ENCODE measurements at regions not wholly inside any gene's neighbourhood (a gene's known extent, or its start where the extent isn't known, plus 50 kb on each side); places are given as distances from the start of the nearest gene placed in this dataset.
"Not testable (repeated sequence)": the region's sequence is repeated elsewhere in the genome, so short reads cannot be mapped to it uniquely, and the experiment has no call there.

DNA sequence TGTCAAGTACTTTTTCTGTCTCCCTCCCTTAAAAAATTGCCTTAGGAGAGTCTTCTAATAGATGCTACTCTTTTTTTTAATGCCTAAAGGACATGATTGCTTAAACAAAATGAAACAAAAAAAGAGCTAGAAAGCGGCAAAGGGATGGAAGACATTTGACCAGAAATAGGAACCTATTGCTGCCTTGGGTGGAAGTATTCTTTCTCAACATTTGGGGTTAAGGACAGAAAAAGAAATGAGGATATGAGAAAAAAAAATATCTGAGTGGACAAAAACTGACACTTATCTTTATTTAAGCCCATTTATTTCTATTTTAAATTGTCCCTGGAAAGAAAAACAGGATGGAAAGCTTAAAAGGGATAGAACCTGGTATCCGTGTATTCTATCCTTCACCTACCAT, 664.9 kb upstream of the CITED2 start:
- no peak for DNase-seq

DNA sequence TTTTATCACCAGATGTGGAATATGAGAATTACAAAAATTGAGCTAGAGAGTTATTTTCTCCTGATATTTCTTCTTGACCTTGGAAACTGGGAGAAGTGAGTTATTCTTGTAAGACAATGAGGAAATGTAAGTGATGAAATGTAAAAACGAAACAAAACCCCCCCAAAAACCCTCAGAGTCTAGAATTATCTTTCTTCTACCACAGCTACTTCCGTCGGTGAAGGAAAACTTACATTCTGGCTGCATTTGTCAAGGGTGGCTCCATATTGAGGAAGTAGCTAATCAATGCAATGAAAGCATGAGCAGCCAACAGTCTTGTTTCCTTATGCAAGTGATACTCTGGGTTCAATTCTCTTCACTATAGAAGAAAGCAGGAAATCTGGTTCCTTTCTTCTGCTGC, 661.7 kb upstream of the CITED2 start:
- DNase-seq, result no peak

DNA sequence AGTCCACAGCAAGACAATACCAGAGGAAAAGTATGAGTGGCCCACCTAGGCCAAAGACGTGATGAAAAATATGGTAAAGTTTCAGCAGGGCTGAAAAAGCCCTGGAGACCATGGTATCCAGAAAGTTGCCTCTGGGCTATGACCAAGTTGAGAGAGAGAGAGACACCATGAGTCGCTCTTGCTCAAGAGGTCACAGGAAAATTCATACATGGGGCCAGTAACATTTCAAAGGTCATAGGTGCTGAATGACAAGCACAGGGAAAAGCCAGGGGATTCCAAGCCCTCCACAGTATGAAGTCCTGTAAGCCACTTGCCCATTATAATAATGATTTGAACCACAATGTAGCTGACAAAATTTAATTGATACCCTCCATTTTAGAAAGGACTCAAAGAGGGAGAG, 657.7 kb upstream of the CITED2 start:
- DNase-seq, result no peak

DNA sequence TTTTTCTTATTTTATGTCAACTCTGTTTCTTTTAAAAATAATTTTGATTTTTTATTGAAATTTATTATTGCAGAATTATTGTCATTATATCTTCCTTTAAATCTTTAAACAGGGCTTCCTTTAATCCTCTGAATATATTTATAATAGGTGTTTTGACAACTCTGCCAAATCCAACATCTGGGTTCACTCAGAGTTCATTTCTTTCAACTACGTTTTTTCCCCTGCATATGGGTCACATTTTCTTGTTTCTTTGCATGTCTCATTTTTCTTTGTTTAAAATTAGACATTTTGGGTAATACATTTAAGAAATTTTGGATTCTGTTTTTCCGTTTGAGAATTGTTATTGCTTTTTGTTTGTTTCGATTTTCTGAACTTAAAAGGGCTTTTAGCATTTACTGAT, 655.1 kb upstream of the CITED2 start:
- DNase-seq, result no peak

DNA sequence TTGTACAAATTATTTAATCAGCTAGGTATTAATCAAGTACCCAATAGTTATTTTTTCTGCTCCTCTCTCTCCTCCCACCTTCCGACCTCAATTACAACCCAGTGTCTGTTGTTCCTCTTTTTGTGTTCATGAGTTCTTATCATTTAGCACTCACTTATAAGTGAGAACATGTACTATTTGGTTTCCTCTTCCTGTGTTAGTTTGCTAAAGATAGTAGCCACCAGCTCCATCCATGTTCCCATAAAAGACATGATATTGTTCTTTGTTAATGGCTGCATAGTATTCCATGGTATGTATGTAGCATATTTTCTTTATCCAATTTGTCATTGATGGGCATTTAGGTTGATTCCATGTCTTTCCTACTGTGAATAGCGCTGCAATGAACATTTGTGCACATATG, 652.8 kb upstream of the CITED2 start:
- no peak for DNase-seq

DNA sequence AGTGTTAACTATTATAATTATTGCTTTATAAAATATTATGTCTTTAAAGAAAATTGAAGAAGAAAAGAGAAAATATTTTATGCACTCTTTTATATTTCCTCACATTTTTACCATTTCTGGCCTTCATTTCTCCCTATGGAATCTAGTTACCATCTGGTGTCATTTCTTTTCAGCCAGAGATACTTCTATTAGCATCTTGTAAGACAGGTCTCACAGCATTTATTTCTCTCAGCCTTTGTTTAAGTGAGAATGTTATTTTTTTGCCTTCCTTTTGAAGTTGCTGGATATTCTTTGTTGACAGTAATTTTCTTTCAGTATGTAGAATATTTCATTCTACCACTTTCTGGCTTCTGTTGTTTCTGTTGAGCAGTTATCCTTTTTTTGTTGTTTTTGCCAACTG, 652.1 kb upstream of the CITED2 start:
- DNase-seq, result no peak

DNA sequence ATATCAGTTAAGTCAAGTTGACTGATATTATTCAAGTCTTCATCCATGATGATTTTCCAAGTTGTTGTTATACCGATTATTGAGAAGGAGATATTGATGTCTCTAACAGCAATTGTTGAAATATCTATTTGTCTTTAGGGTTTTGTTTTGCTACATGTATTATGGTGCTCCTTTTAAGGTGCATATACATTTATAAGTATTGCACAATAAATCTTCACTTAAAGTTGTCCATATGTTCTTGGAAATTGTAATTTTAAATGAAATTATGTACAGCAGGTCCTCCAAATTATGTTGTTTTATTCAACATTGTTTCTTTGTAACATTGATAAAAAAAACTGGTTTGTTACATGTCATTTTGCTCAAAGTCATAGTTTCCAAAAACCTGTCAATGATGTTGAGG, 650.7 kb upstream of the CITED2 start:
- DNase-seq, result no peak

DNA sequence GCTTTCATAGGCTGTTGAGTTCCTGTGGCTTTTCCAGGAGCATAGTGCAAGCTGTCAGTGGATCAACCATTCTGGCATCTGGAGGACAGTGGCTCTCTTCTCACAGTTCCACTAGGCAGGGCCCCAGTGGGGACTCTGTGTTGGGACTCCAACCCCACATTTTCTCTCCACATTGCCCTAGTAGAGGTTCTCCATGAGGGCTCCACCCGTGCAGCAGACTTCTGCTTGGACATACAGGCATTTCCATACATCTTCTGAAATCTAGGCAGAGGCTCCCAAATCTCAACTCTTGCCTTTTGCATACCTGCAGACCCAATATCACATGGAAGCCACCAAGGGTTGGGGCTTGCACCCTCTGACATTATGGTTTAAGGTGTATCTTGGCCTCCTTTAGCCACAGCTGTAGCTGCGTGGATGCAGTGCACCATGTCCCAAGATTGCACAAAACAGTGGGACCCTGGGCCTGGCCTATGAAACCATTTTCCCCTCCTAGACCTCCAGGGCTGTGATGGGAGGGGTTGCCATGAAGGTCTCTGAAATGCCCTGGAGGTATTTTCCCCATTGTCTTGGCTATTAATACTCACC, 645.9 kb upstream of the CITED2 start:
- DNase-seq, result no peak

DNA sequence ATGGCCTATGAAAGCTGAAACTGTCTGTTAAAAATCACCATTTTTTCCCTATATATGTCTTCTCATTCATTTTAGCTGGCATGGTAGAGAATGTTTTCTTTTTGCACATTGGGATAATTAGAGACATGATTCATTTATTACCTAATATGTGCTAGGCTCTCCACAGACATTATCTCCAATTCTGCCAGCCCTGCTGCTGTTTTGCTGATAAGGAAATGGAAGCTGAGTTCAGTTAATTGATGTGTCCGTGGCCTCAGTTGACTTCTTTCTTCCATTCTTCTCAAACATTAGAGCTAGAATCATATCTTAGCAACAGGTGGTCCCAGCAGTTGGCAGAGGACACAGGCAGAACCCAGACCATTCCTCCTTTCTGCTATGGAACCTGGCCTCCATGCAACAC, 644.1 kb upstream of the CITED2 start:
- DNase-seq, result no peak

DNA sequence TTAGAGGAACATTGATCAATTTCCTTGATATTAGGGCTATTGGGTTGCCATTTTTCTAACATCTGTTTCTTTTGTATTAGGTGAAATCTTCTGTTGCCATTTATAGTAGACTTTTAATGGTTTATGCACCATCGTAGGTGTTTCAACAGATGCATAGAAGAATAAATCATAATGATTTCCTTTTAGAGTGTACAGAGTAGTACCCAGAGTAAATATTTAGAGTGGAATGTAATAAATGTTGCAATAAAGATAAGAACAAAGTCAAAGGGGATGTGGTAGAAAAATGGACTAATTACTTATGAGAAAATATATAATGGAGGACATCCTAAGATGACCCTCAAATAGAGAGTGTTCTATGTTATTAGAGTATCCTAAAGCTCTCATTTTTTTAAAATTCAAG, 643.0 kb upstream of the CITED2 start:
- DNase-seq, result no peak

DNA sequence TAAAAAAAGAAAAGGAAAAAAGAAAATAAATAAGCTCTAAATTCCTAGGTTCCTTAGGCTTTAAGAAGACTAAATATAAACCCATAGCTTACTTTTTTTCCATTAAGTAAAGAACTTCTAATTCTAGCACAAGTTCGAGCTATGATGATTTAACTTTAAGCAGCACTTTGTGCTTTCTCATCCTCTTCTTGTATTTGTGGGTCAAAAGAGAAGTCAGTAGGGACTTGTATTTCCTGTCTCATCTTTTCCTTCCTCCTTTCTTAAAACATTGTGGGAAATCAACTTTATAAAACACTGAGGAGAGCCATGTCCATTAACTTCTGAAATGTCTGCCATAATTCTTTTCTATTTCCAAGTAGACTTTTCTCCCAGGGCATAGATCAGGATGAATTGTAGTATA, 637.7 kb upstream of the CITED2 start:
- no peak for DNase-seq

DNA sequence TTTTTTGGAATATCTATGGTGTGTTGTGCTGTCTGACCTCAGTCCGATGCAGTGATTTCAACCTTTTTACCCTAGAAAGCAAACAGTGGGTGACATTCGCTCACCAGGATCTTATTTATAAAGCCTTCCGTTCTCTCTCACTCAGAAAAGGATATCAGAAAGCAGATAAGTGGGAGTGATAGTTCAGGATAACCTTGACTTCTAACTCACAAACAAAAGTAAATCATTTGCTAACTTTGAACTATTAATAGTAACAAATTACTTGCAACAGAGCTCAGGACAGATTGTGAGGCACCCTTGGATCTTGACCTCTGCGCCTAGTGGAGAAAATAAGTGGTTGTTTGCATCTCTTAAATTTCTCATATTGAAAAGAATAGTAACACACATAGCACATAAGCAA, 637.1 kb upstream of the CITED2 start:
- no peak for DNase-seq

DNA sequence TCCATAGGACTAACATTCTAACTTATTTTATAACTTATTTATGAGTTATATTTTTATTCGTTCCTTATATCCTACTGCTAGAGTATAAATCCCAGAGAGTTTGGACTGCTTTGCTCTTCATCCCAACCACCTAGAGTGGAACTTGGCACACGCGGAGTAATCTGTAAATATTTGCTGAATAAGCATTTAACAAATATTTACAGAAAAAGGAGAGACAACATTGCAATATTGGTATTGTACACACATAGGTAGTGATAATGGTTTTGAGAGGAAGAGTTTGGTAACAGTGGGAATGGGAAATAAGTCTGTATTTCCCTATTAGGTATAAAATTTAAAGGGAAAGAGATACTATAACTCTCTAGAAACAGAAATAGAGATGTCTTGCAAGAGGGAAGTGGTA, 634.8 kb upstream of the CITED2 start:
- no peak for DNase-seq

DNA sequence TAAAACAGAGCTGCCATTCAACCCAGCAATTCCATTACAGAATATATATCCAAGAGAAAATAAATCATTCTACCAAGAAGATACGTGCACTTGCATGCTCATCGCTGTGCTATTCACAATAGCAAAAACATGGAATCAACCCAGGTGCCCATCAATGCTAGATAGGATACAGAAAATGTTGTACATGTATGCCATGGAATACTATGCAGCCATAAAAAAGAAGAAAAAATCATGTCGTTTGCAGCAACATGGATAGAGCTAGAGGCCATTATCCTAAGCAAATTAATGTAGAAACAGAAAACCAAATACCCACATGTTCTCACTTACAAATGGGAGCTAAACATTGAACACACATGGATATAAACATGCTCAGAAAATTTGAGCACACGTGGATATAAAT, 633.1 kb upstream of the CITED2 start:
- no peak for DNase-seq

DNA sequence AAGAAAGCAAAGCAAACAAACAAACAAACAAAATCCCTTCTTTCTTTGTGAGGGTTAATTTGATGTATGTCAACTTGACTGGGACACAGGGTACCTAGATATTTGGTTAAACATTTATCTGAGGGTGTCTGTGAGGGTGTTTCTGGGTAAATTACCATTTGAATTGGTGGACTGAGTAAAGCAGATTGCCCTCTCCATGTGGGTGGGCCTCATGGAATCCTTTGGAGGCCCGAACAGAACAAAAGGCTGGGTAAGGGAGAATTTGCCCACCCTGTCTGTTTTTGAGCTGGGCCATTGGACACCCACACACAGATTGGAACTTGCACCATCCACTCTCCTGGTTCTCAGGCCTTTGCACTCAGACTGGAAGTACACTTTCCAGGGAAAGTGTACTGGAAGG, 628.8 kb upstream of the CITED2 start:
- no peak for DNase-seq

DNA sequence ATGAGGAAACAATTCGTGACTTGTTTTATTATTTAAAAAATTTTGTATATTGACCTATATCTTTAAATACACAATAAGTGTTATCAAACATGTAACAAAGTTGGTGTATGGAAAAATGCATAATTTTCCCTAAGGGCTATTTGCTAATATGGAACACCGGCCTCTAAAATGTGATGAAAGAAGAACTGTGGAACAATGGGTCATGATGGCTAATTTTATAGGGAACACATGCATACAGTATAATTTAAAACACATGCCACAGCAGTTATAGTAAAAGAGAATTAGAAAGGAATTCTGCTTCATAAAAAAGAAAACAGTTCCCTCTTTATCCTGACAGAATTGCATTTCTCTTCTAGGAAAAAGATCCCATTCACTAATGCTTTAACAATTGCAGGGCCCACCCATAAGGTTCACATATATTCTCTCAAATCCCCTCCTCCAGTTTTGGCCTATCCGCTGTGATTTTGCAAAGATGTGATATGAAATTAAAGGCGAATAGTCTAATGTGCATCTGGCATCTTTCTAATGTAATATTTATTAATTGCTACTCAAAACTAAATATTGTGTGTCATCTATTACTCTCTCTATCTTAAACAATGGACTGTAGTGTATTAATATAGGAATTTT, 628.1 kb upstream of the CITED2 start:
- no peak for DNase-seq

DNA sequence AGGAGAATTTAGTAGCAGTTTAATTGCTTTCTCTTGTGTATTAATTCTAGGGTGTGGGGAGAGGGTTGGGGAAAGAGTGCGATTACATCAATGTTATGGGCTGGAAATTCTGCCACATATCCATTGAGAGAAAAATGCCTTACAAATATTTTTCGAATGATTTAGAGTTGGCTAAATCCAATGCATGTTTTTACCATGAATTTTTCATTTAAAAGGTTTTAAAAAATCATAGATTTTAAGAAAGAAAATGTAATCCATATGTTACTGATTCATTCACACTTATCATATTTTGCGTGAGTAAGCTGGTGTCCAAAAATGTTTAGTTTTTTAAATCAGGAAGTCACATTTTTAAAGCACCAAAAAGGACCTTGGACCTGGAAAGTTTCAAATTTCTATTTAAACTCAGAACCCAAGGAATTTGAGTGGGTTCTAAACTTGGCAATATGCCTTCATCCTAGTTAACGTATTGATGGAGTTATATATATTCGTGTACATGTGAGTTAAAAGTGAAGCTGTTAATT, 627.4 kb upstream of the CITED2 start:
- DNase-seq, result no peak

DNA sequence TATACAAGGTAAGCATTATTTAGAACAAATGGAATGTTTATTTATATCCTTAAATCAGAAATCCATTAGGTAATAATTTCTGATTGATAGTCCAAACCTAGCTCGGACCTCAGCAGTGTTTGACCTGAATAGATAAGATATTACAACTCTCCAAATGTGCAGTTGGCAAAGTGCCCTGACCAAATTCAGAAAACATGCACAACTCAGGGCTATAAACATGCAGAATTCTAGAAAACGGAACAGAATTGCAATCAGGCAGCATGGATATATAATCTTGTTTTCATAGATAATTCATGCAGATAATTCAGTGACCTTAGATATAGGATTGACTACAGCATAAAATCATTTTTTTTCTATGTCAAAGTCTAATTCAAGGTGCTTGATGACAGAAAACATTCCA, 626.6 kb upstream of the CITED2 start:
- no peak for DNase-seq

DNA sequence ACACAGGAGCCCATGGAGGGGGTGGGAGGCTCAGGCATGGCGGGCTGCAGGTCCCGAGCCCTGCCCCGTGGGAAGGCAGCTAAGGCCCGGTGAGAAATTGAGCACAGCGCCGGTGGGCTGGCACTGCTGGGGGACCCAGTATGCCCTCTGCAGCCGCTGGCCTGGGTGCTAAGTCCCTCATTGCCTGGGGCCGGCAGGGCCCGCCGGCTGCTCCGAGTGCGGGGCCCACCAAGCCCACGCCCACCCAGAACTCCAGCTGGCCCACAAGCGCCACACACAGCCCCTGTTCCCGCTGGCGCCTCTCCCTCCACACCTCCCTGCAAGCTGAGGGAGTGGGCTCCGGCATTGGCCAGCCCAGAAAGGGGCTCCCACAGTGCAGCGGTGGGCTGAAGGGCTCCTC, 625.2 kb upstream of the CITED2 start:
- not testable (repeated sequence) for DNase-seq

DNA sequence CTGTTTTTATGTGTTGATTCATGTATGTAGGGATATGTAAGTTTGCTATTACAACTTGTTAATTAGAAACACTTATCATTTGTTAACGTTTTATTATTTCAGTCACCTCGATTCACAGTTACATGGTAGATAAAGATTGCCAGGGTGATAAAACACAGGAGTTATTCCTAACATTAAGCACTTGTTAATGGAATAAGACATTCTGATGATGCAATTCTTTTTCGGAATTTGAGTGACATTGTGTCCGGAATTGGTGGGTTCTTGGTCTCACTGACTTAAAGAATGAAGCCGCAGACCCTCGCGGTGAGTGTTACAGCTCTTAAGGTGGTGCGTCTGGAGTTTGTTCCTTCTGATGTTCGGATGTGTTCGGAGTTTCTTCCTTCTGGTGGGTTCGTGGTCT, 624.0 kb upstream of the CITED2 start:
- DNase-seq, result not testable (repeated sequence)

DNA sequence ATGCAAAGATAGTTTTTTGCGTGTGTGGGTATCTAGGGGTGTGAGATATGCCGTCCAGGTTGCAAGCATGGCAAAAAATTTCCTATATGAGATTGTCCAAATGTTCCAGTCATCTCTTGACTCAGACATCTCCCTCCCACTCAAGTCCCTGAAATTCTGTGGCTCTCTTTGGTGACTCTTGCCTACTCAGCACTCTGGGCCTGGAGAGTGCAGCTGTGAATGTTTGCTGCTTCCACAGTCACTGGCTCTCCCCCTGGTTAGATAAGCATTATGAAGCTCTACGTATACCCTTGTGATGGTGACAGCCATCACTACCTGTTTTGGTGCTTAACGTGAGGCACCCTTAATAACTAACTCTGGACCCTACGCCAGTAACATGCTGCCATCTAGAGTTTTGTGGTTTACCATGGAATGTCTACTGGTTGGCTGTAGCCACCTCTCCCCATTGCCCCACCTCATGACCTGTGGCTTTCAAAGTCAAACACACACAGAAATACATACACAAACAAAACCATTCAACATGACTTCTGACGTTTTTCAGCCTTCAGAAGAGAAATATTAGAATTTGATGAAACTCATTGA, 621.9 kb upstream of the CITED2 start:
- no peak for DNase-seq

DNA sequence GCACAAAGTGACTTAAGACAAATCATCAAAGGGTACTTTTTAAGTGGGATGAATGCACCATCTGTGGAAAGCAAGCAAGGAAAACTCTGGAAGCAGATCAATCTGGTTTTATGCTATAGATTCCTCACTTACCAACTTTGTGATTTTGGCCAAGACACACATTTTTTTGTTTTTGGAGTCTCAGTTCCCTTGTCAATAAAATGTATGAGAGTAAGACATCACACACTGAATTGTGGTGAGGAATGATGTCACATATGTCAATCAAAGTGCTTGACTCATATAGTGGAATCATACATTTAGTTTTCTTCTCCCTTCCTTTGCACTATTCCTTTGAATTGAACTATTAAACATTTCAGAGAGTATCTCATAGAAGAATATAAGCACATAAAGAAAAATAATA, 620.5 kb upstream of the CITED2 start:
- no peak for DNase-seq

DNA sequence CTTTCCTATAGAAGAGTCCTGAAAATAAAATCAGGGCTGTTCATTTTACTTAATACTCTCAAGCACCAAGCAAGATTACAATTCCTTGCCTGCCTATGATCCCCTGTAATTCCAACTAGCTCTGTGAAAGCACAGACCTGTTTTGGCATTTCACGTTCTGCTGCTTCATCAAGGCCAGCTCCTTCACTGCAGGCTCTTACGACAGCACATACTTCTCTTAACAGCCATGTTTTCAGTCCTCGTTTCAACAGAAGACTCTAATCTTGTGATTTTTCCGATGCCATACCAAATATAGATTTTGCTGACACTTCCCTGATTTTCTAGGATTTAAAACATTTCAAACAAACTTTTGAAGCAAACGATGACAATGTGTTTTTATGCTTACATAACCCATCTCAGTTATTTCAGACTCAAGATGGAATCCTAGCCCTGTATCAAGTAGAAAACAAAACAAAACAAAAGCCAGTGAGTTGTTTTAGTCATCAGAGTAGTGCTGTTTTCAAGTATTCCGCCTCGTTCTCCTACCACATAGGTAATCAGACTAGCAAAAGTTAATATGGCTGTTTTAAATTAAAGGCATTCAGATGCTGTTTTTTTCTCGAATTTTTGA, 616.5 kb upstream of the CITED2 start:
- no peak for DNase-seq

DNA sequence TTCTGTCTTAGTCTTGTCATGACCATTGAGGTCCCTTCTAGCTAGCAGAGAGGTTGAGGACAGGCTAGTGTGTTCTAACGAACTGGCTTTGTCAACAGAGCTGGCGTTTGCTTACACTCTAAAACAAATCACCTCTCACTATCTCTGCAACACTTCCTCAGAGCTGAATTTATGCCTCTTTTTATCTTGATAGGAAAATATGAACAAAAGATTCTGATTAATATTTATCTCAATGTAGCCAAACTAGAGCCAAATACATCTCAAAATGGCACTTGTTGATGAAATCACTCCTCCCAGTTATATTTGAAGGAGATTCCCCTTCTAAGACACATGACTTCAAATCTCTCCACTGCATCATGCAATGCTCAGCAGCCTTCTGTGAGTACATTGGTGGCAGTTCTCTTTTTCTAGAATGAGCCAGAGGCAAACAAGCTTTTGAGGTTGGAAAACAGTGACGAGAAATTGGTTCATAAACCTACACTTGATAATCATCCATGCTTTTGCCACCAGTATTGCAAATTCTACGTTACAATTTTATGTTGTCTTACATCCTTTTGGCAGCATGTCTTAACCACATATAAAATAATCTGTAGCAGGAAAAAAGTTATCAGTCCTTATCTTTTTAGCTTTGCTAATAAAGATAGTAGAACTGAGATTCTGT, 615.7 kb upstream of the CITED2 start:
- no peak for DNase-seq

Data from NCI-H510A (cell line).